ENCODE measurements at regions not wholly inside any gene's neighbourhood (a gene's known extent, or its start where the extent isn't known, plus 50 kb on each side); places are given as distances from the start of the nearest gene placed in this dataset.

GRCh38 chr12:59388176-59388575 lies 207.7 kb upstream of the SLC16A7 start:
- ChIA-PET POLR2A (no interaction called here), RAD21 (ENCODE audit: low non-redundant PET in 1 of 2, low total read pairs in 2 of 2, uncharacterized antibody in 2 of 2, unreplicated experiment in 2 of 2) (no interaction called here), CTCF (no interaction called here)
- no peak overlapping the region for H3K4me2 ChIP-seq (ENCODE audit: low read length)
- H3K27ac ChIP-seq (ENCODE audit: low read depth, low read length), result no peak overlapping the region
- BruUV-seq (replicated peaks), result no TSS peak
- H3K4me1 ChIP-seq (ENCODE audit: control insufficient read depth in 1 of 2, insufficient read depth in 2 of 2, low read length in 2 of 2), result no peaks in the 10 kb centered on the region
- TF ChIP-seq SIN3A (IDR thresholded peaks at IDR 0.05; ENCODE audit: low read depth), result no peak
- no peaks in the 10 kb centered on the region for H4K20me1 ChIP-seq (ENCODE audit: insufficient read depth)
- ATAC-seq (no peak), DNase-seq (ENCODE audit: low read depth, low spot score) (no peak)
- no peaks in the 10 kb centered on the region for H3K9me2 ChIP-seq (ENCODE audit: insufficient read depth)
- no peaks in the 10 kb centered on the region for H3K27me3 ChIP-seq (ENCODE audit: insufficient read depth, low read length)
- no peaks in the 10 kb centered on the region for H3K79me2 ChIP-seq (ENCODE audit: insufficient read depth, low read length)
- intact Hi-C loops (cut with micrococcal nuclease), result no loop called here
- no peaks in the 10 kb centered on the region for H3K36me3 ChIP-seq (ENCODE audit: control insufficient read depth in 1 of 2, insufficient read depth in 2 of 2, low read length in 2 of 2)
- no peak overlapping the region for H3K4me3 ChIP-seq (replicated peaks in 1 of 2; ENCODE audit: low read depth in 1 of 2, low read length in 2 of 2)
- no peak overlapping the region for H3K9ac ChIP-seq (ENCODE audit: low read length)
- no peaks in the 10 kb centered on the region for H3K9me3 ChIP-seq (ENCODE audit: control insufficient read depth in 1 of 2, insufficient read depth in 1 of 2, low read depth in 1 of 2, low read length in 2 of 2)
- H2AFZ ChIP-seq (ENCODE audit: low read depth, low read length, poor library complexity, severe bottlenecking), result no peak overlapping the region

DNA sequence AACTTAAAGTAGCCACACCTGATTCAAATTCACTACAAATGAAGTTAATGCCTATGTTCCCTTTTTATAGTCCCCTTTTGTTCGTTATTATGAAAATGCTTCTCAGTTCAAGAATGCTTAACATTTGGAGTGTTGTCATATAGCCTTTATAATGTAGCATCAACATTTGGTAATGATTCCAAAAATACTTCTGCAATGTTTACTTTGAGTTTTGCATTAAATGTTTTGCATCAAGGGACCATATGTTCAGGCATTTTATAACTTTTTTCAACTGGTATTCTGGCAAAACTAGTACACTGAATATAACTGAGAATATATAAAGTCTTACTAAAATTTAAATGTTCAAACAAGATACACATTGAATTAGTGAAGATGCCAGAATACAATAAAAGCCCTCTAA lies 209.6 kb upstream of the SLC16A7 start:
- DNase-seq (ENCODE audit: low read depth, low spot score) (no peak), ATAC-seq (no peak)
- TF ChIP-seq CBX3 (IDR thresholded peaks at IDR 0.05; ENCODE audit: low read depth) (no peak), POLR2A (IDR thresholded peaks at IDR 0.05; ENCODE audit: borderline replicate concordance, extremely low read depth, insufficient read depth, insufficient read length) (no peak), REST (IDR thresholded peaks at IDR 0.05; ENCODE audit: low read depth) (no peak), ELF1 (IDR thresholded peaks at IDR 0.05; ENCODE audit: borderline replicate concordance, low read depth) (no peak), SP1 (IDR thresholded peaks at IDR 0.05; ENCODE audit: low read depth) (no peak), ZNF274 (IDR thresholded peaks at IDR 0.05; ENCODE audit: low read depth, low read length) (no peak), EZH2phosphoT487 (IDR thresholded peaks at IDR 0.05; ENCODE audit: borderline replicate concordance) (no peak), TCF7L2 (IDR thresholded peaks at IDR 0.05; ENCODE audit: borderline replicate concordance, extremely low read depth, insufficient read depth, insufficient read length) (no peak), EZH2 (IDR thresholded peaks at IDR 0.05) (no peak), ZFX (IDR thresholded peaks at IDR 0.05) (no peak), POLR2AphosphoS5 (IDR thresholded peaks at IDR 0.05; ENCODE audit: low read depth, low read length) (no peak), YY1 (IDR thresholded peaks at IDR 0.05; ENCODE audit: extremely low read depth, insufficient replicate concordance, low read depth, low read length) (no peak), RAD21 (IDR thresholded peaks at IDR 0.05; ENCODE audit: low read depth) (no peak), CEBPB (IDR thresholded peaks at IDR 0.05; ENCODE audit: low read depth) (no peak)
- TF ChIP-seq, protein P1, sequence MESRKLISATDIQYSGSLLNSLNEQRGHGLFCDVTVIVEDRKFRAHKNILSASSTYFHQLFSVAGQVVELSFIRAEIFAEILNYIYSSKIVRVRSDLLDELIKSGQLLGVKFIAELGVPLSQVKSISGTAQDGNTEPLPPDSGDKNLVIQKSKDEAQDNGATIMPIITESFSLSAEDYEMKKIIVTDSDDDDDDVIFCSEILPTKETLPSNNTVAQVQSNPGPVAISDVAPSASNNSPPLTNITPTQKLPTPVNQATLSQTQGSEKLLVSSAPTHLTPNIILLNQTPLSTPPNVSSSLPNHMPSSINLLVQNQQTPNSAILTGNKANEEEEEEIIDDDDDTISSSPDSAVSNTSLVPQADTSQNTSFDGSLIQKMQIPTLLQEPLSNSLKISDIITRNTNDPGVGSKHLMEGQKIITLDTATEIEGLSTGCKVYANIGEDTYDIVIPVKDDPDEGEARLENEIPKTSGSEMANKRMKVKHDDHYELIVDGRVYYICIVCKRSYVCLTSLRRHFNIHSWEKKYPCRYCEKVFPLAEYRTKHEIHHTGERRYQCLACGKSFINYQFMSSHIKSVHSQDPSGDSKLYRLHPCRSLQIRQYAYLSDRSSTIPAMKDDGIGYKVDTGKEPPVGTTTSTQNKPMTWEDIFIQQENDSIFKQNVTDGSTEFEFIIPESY (IDR thresholded peaks at IDR 0.05; ENCODE audit: extremely low read depth, insufficient replicate concordance, low read length), result no peak
- POLR2A ChIA-PET, result no interaction called here
- no peaks in the 10 kb centered on the region for H3K36me3 ChIP-seq (ENCODE audit: control insufficient read depth in 1 of 2, insufficient read depth in 2 of 2, low read length in 2 of 2)
- no peaks in the 10 kb centered on the region for H3K4me1 ChIP-seq (ENCODE audit: control insufficient read depth in 1 of 2, insufficient read depth in 2 of 2, low read length in 2 of 2)
- H3K4me3 ChIP-seq (replicated peaks in 1 of 2; ENCODE audit: low read depth in 1 of 2, low read length in 2 of 2), result no peak overlapping the region
- no peak overlapping the region for H2AFZ ChIP-seq (ENCODE audit: low read depth, low read length, poor library complexity, severe bottlenecking)
- CTCF ChIA-PET, result no interaction called here
- no TSS peak for BruUV-seq (replicated peaks)
- no peaks in the 10 kb centered on the region for H3K9me3 ChIP-seq (ENCODE audit: control insufficient read depth in 1 of 2, insufficient read depth in 1 of 2, low read depth in 1 of 2, low read length in 2 of 2)
- no peaks in the 10 kb centered on the region for H4K20me1 ChIP-seq (ENCODE audit: insufficient read depth)
- no peak overlapping the region for H3K27ac ChIP-seq (ENCODE audit: low read depth, low read length)
- H3K9ac ChIP-seq (ENCODE audit: low read length), result no peak overlapping the region
- H3K79me2 ChIP-seq (ENCODE audit: insufficient read depth, low read length), result no peaks in the 10 kb centered on the region
- H3K27me3 ChIP-seq (ENCODE audit: insufficient read depth, low read length), result no peaks in the 10 kb centered on the region
- H3K9me2 ChIP-seq (ENCODE audit: insufficient read depth), result no peaks in the 10 kb centered on the region
- RAD21 ChIA-PET (ENCODE audit: low non-redundant PET in 1 of 2, low total read pairs in 2 of 2, uncharacterized antibody in 2 of 2, unreplicated experiment in 2 of 2), result no interaction called here
- no peak overlapping the region for H3K4me2 ChIP-seq (ENCODE audit: low read length)
- intact Hi-C loops (cut with micrococcal nuclease), result no loop called here
